ENCODE measurements at regions not wholly inside any gene's neighbourhood (a gene's known extent, or its start where the extent isn't known, plus 50 kb on each side); places are given as distances from the start of the nearest gene placed in this dataset.

DNA sequence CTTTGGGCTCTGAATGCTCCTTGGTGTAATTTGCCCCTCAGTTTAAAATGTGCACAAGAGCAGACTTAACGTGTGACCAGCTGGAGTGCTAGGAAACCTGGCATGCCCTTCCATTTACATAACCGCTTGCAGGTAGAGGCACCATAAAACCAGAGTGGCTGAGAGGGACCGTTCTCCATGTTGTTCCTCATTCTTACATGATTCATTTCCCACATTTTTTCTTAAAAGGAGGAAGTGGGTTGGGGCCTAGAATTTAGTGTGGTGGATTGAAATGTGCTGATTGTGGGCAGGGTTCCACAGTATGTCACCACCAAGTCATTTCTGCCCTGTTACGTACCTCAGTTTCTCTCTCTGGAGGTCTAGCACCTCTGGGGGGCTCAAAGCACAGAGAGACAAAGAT lies 375.8 kb upstream of the VSTM2A start:
- TF ChIP-seq CEBPB (IDR thresholded peaks at IDR 0.05) (no peak), TP53 (CRISPR knock-in tag; IDR thresholded peaks at IDR 0.05) (no peak), MAFK (IDR thresholded peaks at IDR 0.05; ENCODE audit: partially characterized antibody) (no peak), JUNB (IDR thresholded peaks at IDR 0.05) (no peak)
- TF ChIP-seq, protein P1, sequence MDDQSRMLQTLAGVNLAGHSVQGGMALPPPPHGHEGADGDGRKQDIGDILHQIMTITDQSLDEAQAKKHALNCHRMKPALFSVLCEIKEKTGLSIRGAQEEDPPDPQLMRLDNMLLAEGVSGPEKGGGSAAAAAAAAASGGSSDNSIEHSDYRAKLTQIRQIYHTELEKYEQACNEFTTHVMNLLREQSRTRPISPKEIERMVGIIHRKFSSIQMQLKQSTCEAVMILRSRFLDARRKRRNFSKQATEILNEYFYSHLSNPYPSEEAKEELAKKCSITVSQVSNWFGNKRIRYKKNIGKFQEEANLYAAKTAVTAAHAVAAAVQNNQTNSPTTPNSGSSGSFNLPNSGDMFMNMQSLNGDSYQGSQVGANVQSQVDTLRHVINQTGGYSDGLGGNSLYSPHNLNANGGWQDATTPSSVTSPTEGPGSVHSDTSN (IDR thresholded peaks at IDR 0.05) = no peak
- Histone ChIP-seq H3K4me2 (no peak overlapping the region), H3K27ac (no peak overlapping the region), H3K4me3 (no peak overlapping the region), H3K9me3 (no peaks in the 10 kb centered on the region), H3K4me1 (no peaks in the 10 kb centered on the region)
- 7% methylated on average over 4 of the region's 4 CpGs for WGBS (ENCODE audit: missing lambda C conversion rate)
- POLR2A ChIA-PET = no interaction called here
- FAIRE-seq (no peak), DNase-seq (ENCODE audit: low read depth in 1 of 2, low spot score in 1 of 2) (no peak), ATAC-seq (no peak)
- CTCF ChIA-PET = no interaction called here

DNA sequence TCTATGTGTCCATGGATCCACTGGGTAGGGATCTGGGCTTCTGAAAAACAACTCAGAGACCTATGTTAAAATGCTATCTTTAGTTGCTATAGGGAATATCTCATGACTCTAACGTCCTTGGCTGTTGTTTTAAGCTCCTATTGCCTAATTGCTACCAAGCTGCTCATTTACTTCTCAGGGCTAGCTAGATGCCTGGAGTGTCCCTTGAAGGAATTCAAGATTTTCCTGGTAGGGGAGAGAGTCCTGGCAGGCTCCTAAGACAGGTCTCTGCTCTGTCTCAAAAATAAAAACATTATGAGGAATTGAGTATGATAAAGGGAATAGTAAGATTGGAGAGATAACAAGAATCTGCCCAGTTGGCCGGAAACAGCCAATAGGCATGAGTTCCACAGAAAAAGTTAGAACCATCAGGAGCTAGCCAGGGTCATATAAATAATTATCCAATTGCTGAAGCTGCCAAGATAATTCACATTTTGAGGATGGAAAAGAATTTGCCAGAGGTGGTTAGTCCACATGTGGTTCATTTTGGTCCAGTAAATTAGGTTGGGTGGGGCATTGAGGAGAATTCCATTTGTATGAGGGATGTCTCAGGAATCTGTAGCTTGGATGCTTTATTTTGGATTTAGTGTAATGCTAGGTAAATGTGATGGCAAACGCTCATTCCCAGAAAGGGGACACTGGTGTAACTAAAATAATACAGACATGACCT lies 362.7 kb upstream of the VSTM2A start:
- Histone ChIP-seq H3K4me3 (no peak overlapping the region), H3K4me1 (no peaks in the 10 kb centered on the region), H3K9me3 (no peaks in the 10 kb centered on the region), H3K4me2 (no peak overlapping the region), H3K27ac (no peak overlapping the region)
- CTCF ChIA-PET = no interaction called here
- POLR2A ChIA-PET = no interaction called here
- ATAC-seq (no peak), FAIRE-seq (no peak), DNase-seq (ENCODE audit: low read depth in 1 of 2, low spot score in 1 of 2) (no peak)
- 0% methylated on average over 3 of the region's 3 CpGs for WGBS (ENCODE audit: missing lambda C conversion rate)
- no peak for TF ChIP-seq NR3C1 (IDR thresholded peaks at IDR 0.05)
- TF ChIP-seq CHD4 (IDR thresholded peaks at IDR 0.05; ENCODE audit: borderline replicate concordance) = no peak
- TF ChIP-seq PHF8 (IDR thresholded peaks at IDR 0.05; ENCODE audit: borderline replicate concordance, low read depth) = no peak

DNA sequence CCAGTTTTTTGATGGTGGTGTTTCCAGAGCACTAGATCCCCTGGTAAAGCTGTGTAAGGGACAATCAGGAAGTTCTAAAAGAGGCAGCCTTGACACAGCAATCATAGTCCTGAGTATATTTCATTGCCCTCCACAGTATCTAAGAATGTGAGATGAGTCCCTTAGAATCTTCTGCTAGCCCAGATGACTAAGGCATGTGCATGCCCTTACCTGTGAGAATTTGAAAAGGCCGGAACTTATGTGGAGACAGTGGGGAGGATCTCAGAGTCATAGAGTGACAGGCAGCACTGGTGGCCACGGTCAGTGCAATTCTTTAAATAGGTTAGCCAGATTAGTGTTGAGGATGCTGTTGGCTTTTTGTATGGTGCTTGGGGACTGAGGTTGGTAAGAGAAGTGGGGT lies 361.4 kb upstream of the VSTM2A start:
- no peak for ATAC-seq
- no peak for DNase-seq (ENCODE audit: low read depth in 1 of 2, low spot score in 1 of 2)
- H3K27ac ChIP-seq = no peak overlapping the region
- WGBS (ENCODE audit: missing lambda C conversion rate) = 0% methylated on average over 2 of the region's 2 CpGs
- POLR2A ChIA-PET = no interaction called here
- H3K9me3 ChIP-seq = no peaks in the 10 kb centered on the region
- FAIRE-seq = no peak
- TF ChIP-seq NFE2L2 (conservative IDR thresholded peaks at IDR 0.05; ENCODE audit: low read length) (no peak), ZNF302 (CRISPR knock-in tag; IDR thresholded peaks at IDR 0.05) (no peak), HOXB5 (CRISPR knock-in tag; IDR thresholded peaks at IDR 0.05) (no peak), NR3C1 (IDR thresholded peaks at IDR 0.05) (no peak), FOSB (CRISPR knock-in tag; IDR thresholded peaks at IDR 0.05) (no peak), SMC3 (IDR thresholded peaks at IDR 0.05) (no peak), HEYL (CRISPR knock-in tag; IDR thresholded peaks at IDR 0.05) (no peak), JUN (IDR thresholded peaks at IDR 0.05) (no peak)
- TF ChIP-seq, protein P2, sequence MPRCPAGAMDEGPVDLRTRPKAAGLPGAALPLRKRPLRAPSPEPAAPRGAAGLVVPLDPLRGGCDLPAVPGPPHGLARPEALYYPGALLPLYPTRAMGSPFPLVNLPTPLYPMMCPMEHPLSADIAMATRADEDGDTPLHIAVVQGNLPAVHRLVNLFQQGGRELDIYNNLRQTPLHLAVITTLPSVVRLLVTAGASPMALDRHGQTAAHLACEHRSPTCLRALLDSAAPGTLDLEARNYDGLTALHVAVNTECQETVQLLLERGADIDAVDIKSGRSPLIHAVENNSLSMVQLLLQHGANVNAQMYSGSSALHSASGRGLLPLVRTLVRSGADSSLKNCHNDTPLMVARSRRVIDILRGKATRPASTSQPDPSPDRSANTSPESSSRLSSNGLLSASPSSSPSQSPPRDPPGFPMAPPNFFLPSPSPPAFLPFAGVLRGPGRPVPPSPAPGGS (IDR thresholded peaks at IDR 0.05) = no peak
- H3K4me2 ChIP-seq = no peak overlapping the region
- no peak overlapping the region for H3K4me3 ChIP-seq
- H3K4me1 ChIP-seq = no peaks in the 10 kb centered on the region
- CTCF ChIA-PET = no interaction called here

DNA sequence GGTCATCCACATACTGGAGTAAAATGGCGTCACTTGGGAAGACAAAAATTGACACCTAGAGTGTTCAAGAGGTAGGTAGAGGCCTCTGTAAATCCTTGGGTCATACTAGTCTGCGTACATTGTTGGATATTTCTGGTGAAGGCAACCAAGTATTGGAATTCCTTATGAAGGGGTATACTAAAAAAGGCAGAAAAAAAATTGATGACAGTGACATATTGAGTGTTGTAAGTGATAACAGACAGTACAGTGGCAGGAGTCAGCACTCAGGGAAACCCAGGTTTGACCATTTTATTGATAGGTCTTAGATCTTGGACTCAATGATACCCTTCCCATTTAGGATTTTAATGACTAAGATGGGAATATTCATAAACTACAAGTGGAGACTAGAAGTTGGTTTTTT lies 359.1 kb upstream of the VSTM2A start:
- no peak for ATAC-seq
- CTCF ChIA-PET = no interaction called here
- FAIRE-seq = no peak

DNA sequence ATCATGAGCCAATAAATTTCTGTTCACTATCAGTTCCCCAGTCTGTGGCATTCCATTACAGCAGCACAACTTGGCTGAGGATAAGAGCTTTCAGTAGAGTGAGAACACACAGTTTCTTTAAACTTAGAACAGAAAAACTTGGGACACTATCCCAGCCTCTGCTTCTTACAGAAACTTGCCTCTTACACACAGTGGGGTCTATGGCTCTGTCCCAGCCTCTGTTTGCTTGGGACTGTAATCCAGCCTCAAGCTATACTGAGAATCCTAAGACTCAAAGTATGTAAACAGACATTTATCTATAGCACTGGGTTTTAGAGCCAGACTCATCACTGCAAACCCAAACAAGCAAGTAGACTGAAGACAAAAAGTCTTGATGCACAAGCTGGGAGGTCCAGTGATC lies 355.8 kb upstream of the VSTM2A start:
- Histone ChIP-seq H3K4me3 (no peak overlapping the region), H3K4me2 (no peak overlapping the region), H3K27ac (no peak overlapping the region), H3K4me1 (no peaks in the 10 kb centered on the region), H3K9me3 (no peaks in the 10 kb centered on the region)
- DNase-seq (ENCODE audit: low read depth in 1 of 2, low spot score in 1 of 2) (no peak), ATAC-seq (no peak), FAIRE-seq (no peak)
- TF ChIP-seq NR3C1 (IDR thresholded peaks at IDR 0.05) = no peak
- TF ChIP-seq CBX8 (IDR thresholded peaks at IDR 0.05) = no peak
- no peak for TF ChIP-seq EP300 (IDR thresholded peaks at IDR 0.05)
- no peak for TF ChIP-seq ZC3H11A (IDR thresholded peaks at IDR 0.05)
- TF ChIP-seq, protein P3, sequence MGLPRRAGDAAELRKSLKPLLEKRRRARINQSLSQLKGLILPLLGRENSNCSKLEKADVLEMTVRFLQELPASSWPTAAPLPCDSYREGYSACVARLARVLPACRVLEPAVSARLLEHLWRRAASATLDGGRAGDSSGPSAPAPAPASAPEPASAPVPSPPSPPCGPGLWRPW (IDR thresholded peaks at IDR 0.05) = no peak
- TF ChIP-seq, protein P4, sequence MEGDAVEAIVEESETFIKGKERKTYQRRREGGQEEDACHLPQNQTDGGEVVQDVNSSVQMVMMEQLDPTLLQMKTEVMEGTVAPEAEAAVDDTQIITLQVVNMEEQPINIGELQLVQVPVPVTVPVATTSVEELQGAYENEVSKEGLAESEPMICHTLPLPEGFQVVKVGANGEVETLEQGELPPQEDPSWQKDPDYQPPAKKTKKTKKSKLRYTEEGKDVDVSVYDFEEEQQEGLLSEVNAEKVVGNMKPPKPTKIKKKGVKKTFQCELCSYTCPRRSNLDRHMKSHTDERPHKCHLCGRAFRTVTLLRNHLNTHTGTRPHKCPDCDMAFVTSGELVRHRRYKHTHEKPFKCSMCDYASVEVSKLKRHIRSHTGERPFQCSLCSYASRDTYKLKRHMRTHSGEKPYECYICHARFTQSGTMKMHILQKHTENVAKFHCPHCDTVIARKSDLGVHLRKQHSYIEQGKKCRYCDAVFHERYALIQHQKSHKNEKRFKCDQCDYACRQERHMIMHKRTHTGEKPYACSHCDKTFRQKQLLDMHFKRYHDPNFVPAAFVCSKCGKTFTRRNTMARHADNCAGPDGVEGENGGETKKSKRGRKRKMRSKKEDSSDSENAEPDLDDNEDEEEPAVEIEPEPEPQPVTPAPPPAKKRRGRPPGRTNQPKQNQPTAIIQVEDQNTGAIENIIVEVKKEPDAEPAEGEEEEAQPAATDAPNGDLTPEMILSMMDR (IDR thresholded peaks at IDR 0.05) = no peak
- TF ChIP-seq TP53 (CRISPR knock-in tag; IDR thresholded peaks at IDR 0.05) = no peak
- TF ChIP-seq NFE2L2 (conservative IDR thresholded peaks at IDR 0.05; ENCODE audit: low read length) = no peak
- TF ChIP-seq, protein P5, sequence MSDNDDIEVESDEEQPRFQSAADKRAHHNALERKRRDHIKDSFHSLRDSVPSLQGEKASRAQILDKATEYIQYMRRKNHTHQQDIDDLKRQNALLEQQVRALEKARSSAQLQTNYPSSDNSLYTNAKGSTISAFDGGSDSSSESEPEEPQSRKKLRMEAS (IDR thresholded peaks at IDR 0.05) = no peak
- no peak for TF ChIP-seq MAFK (IDR thresholded peaks at IDR 0.05; ENCODE audit: partially characterized antibody)
- no peak for TF ChIP-seq HOXB5 (CRISPR knock-in tag; IDR thresholded peaks at IDR 0.05)
- POLR2A ChIA-PET = no interaction called here
- CTCF ChIA-PET = interaction anchor here (1.1 kb wide), 1 partner anchor 21 kb away, joined by 3 read pairs; no protein-coding TSS in a partner anchor

More for the DNA sequence above, 359.1 kb upstream of the VSTM2A start:
- peak; percentile 48 for TF ChIP-seq MAFK (IDR thresholded peaks at IDR 0.05; ENCODE audit: partially characterized antibody)
- TF ChIP-seq ZNF302 (CRISPR knock-in tag; IDR thresholded peaks at IDR 0.05) = no peak
- POLR2A ChIA-PET = no interaction called here
- Histone ChIP-seq H3K27ac (no peak overlapping the region), H3K4me1 (no peaks in the 10 kb centered on the region), H3K4me2 (no peak overlapping the region), H3K4me3 (no peak overlapping the region), H3K9me3 (no peaks in the 10 kb centered on the region)
- no peak for DNase-seq (ENCODE audit: low read depth in 1 of 2, low spot score in 1 of 2)
- 2% methylated on average over 2 of the region's 2 CpGs for WGBS (ENCODE audit: missing lambda C conversion rate)
